NCI-H2107 (cell line): ENCODE measurements at regions not wholly inside any gene's neighbourhood (a gene's known extent, or its start where the extent isn't known, plus 50 kb on each side); places are given as distances from the start of the nearest gene placed in this dataset.
"Not testable (repeated sequence)": the region's sequence is repeated elsewhere in the genome, so short reads cannot be mapped to it uniquely, and the experiment has no call there.

Source experiments
- DNase-seq: peaks from one replicate; lab custom pipeline; 2025; lab: John Stamatoyannopoulos, UW

DNA sequence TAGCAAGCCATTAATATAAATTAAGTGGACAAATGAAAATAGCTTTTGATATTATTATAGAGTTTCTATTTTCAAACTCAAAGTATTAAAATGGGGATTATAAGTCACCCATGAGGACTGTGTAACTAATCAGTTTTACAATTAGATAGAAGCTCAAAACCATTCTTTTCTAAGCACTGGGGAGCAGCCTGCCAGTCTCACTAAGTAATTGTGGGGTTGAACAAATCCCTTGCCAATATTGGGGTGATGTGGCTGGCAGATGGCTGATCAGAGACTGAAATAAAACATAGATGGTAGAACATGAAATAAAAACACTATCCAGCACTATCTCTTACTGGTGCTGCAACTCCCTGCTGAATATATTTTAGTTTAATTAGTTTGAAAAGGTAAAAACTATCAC lies 353.2 kb downstream of the FLRT2 start:
- DNase-seq, result no peak

DNA sequence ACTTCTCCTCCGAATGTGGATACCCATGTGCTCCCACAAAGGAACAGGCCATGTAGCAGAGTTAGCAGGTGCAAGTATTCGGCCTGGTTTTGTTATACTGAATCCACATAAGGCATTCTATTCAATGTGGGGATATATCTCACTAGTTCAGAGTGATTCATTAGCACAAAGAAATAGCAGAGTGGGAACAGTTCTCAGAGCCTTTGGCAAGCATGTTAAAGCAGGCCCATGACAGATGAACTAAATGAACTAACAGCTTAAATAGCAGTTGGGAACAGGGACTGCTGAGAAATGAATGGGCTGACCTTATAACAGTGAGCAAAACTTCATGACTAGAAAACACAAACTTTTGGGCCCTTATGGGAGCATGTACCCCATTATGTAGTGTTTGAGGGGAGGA lies 352.0 kb downstream of the FLRT2 start:
- no peak for DNase-seq

DNA sequence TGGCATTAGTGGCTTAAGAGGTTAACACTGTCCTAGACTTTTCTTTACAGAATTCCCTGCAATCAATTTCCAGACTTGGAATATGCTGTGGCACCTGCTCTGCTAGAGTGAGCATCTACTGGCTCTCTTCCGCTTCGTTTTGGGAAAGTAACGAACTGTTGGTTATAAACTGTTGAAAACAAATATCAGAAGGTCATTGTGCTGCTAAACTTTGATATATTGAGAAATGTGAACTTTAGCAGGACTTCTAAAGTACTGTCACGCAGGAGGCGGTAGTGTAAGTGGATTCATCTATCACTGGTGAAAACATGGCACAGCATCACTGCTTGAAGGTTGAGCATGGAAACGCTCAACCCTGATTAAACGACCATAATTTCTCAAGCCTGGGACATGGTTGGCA lies 348.9 kb downstream of the FLRT2 start:
- no peak for DNase-seq

DNA sequence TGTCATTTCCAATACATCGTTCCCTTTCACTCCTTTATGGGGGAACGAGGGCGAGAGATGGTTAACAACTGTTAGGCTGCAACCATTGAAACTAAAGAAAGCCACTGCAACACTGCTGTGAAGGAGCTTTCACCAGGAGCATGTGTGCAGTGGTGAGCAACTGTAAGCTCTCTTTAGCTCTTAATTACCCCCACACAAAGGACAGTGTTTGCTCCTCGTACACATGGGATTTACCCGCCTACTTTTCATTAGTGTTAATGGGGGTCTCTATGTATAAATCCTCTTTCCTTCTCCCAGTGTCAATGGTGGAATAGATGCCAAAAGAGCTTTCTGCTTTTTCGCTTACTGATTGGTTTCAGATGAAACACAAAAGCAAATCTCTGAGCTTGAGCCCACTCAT lies 343.1 kb downstream of the FLRT2 start:
- peak; percentile 65 for DNase-seq

DNA sequence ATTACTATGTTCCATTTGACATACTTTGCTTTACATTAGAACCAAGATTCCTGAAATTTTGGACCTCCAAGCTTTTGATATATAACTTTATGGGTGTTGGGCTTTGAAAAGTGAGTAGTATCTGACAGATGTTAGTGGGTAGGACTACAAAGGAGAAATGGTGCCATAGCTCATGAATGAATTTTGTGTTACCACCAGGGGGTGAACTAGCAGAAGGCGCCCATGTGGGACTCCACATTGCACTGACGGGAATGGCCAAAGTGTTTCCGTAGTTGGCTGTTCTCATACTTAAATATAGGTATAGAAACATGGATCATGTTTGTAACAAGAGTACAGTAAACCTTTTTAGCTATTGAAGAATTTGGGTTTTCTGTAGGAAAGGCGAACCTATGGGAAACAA lies 337.5 kb downstream of the FLRT2 start:
- no peak for DNase-seq

DNA sequence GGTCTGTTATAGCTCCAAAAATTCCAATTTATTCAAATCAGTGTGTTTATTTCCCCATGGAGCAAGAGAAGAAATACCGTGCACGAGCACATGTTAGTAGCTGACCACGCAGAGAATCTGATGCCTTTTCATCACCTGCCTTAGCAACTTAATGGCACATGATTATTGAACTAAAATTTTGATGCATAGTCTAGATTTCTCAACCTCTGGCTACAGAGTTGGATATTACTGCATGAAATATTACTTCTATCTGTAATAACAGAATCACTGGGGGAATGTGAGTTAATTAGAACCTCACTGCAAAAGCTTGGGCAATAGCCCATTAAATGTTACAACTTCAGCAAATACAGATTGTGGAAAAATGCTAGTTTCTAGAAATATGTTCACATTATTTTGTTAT lies 335.8 kb downstream of the FLRT2 start:
- DNase-seq, result no peak

DNA sequence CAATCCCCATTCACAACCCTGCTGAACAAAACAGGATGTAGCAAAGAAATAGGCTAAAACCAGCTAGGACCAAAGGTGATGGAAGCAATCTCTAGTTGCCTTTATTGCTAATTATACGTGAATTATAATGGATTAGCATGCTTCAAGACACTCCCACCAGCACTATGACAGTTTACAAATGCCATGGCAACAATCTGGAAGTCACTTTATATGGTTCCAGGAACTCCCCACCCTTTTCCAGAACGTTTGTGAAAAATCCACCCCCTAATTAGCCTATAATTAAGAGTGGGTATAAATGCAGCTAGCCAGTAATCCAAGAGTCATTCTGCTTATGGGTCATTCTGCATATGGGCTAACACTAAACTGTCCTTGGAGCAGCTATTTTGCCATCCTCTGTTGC lies 328.7 kb downstream of the FLRT2 start:
- DNase-seq, result no peak

DNA sequence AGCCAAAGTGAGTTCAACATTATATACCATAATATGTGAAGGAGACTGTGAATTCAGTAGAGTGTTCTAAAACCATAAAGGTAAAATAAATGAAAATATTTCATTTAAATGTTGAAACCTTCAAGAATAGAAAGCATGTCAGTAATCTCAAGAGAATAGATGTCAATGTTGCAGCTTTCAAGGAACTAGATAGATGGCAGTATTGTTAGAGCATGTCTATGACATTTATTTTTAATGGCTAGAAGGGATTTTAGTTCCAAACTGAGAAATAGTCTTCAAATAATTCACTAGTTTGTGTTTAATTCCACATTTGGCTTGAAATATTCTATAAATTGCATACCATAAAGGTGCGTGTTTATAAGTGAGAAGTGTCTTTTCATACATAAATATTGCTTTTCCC lies 326.5 kb downstream of the FLRT2 start:
- no peak for DNase-seq

DNA sequence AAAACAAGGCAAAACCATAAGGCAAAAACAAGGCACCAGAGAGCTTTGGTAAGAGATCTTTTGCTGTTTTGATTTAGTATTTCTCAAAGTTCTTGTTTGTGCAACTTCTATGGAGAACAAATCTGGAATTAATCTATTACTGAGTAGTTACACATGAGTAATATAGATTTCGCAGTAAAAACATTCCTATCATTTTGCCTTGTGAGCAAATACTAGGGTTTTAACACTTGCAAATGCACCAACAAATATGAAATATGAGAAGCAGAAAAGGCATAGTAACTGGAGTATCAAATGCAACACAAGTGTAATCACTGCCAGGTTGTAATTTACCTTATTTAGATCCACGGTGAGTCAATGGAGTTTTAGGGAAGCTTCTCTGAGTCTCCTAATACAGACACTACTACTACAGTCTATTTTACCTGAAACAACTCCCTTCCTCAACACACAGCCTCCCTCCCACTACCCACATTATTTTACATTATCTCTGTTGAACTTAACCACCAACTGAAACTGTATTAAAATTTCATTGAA lies 324.1 kb downstream of the FLRT2 start:
- DNase-seq, result no peak

DNA sequence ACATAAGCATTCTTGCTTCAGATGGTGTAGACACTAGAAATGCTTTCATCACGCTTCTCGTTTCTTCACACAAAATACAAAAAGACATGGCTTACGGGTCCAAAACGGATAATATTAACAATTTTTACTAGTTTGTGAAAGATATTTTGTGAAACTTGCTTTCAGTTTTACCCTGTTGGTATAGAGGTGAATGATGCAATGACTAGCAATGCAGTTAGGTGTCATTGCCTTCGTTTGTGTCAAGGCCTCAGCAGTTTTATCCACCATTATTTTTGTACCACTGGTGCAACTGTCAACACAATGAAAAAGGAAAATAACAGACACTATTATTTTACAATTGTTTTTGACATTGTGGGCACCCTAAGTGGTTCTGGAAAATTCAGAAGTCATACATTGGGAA lies 323.0 kb downstream of the FLRT2 start:
- DNase-seq, result no peak

DNA sequence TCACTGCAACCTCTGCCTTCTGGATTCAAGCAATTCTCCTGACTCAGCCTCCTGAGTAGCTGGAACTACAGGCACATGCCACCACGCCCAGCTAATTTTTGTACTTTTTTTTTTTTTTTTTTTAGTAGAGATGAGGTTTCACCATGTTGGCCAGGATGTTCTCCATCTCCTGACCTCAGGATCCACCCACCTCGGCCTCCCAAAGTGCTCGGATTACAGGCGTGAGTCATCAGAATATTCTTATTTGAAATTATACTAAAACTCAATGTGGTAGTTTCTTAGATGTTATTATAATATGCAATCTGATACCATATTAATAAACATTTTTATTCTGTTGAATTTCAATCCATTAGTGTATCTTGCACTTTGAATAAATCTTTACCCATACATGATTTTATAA lies 322.2 kb downstream of the FLRT2 start:
- DNase-seq, result not testable (repeated sequence)

DNA sequence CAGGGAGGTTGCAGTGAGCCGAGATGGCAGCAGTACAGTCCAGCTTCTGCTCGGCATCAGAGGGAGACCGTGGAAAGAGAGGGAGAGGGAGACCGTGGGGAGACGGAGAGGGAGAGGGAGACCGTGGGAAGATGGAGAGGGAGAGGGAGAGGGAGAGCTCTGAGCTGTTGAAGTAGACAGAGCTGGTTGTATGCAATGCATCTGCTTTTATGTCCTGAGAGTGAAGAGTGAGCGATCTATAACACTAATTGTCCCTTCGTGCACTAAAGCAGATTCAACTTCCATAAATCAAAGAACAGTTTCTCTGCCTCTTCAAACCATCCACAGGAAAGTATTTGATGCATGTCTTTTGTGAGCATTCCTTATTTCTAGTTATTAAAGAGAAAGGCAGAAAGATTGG lies 300.6 kb downstream of the FLRT2 start:
- not testable (repeated sequence) for DNase-seq

DNA sequence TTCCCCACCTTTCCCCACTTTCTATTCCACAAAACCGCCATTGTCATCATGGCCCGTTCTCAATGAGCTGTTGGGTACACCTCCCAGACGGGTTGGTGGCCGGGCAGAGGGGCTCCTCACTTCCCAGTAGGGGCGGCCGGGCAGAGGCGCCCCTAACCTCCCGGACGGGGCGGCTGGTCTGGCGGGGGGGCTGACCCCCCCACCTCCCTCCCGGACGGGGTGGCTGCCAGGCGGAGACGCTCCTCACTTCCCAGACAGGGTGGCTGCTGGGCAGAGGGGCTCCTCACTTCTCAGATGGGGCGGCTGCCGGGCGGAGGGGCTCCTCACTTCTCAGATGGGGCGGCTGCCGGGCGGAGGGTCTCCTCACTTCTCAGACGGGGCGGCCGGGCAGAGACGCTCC lies 299.7 kb downstream of the FLRT2 start:
- DNase-seq, result not testable (repeated sequence)

DNA sequence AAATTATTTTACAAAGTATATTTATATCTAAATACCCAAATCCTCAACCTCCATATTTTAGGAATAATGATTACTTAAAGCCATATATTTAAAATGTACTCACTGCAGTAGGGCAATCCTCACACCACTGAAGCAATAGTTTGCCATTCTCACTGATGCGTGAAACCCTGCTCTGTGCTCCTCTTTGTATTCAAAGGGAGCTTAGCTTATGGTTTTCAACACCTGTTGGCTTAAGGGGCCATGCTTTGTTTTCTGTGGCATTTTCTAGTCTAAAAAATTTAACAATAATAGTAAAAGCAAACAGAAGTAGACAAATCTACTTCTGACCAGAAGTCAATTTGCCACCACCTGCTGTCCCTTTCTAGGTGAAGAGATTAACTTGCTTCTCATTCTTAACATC lies 294.6 kb downstream of the FLRT2 start:
- peak; percentile 72 for DNase-seq

DNA sequence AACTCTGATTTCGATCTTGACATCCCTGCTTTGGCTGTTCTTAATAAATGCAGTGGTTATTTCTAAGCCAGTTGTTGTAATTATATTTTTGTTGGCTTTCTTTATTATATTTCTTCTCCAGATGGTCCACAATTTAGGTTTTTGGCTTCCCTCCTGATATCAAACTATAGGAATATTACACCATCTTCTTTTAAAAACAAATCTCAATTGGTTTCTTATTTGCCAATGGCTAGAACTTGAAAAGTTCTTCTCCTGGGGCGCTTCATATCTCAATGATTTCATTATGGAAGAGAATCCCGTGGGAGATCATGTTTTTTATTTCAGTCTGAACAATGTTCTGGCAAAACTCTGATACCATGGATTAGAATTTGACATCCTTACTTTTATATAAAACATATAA lies 292.3 kb downstream of the FLRT2 start:
- DNase-seq, result no peak

DNA sequence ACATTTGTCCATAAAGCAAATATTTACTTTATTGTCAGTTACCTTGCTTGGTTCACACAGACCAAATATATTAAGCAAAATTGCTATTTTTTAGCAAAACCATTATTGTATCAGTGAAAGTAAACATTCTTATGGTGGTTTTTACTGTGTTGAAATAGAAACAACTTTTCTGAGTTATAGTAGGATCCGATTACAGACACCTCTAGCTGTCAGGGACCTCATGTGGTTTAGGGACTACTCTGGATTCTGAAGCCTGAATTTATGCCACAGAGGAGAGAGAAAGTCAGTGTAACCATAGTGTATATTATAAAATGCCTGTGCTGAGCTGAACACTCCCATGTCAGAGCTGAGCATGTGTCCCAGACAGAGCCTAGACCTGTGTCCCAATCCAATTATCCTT lies 287.5 kb downstream of the FLRT2 start:
- DNase-seq, result no peak

DNA sequence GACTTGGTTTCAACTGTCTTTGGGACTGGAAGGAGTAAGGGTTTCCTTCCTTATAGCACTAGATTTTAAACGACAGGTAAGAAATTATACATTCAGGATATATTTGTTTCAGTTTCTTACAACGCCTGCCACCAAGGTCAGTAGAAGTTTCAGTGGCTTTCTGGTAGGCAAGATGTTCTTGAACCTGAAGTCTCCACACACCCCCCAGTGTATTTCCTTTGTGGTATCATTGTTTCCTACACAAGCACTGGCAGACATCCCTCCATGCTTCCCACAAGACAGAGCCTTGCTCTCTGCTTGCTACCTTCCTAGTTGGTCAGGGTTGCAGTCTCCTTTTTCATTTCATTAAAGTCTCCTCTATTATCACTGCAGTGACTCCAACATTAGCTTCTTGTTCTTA lies 283.1 kb downstream of the FLRT2 start:
- DNase-seq, result no peak

DNA sequence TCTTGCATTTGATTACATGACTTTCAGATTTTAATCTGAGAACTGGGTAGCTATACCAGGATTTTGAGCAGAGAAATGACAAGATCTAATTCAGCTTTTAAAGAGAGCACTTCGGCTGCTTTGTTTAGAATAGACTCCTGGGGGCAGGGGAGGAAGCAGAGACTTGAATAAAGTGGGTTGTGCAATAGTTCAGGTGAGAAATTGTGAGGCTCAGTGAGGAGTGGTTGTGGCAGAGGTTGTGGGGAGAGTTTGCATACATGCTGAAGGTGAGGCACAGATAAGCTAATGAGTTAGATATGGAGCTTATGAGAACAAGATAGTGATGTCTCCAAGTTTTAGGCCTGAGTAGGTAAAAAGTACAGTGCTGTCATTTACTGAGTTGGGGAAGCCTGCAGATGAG lies 281.4 kb downstream of the FLRT2 start:
- peak; percentile 9 for DNase-seq

DNA sequence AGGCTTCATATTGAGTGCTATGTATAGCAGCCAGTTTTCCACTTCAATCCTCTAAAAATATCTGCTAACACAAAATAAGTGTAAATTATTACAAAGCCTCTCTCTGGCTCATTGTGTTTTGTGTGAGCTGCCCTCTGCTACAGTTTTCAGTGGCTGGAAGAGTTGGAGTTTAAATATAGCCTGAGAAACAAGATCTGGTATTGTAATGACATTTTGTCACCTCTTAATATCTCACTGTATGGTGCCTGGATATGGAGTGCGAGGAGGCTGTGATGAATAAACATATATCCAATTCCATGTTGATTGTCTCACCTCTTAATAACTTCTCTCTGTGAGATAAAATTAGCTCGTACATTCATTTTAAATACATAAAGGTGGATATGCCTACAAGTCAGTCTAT lies 269.7 kb downstream of the FLRT2 start:
- no peak for DNase-seq

DNA sequence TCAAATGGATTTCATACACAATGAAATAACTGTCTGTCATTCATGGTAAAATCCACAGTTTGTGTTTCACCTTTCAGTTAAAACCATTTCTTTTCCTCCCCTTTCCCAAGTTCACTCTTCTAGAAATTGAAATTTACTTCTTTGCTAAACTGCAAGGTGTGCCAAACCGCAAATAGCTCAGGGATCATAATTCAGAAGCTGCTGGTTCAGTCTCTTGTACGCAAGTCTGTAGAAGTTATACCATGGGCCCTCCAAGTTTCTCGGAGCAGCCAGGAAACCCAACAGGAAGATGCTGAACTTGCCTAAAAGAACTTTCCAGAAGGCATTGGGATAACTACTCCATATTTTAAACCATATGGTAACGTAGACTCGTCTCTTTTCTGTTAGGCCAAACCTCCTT lies 268.9 kb downstream of the FLRT2 start:
- DNase-seq, result no peak

DNA sequence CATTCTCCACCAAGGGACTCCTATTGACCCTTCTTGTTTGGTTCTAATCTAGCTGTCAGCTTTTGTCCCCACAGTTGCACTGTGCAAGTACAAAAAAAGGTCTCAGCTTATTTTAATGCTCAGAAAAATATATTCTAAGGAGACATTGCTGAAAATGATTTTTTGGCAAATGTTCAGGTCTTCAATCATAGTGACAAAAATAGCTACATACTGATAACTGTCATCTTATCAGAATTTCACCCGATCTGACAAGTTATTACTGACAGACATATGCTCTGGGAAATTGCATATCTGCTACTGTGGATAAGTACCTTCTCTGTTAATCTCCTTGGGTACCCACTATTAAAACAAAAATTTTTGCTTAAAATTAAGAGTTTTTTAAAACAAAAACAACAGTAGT lies 263.6 kb downstream of the FLRT2 start:
- DNase-seq, result no peak

DNA sequence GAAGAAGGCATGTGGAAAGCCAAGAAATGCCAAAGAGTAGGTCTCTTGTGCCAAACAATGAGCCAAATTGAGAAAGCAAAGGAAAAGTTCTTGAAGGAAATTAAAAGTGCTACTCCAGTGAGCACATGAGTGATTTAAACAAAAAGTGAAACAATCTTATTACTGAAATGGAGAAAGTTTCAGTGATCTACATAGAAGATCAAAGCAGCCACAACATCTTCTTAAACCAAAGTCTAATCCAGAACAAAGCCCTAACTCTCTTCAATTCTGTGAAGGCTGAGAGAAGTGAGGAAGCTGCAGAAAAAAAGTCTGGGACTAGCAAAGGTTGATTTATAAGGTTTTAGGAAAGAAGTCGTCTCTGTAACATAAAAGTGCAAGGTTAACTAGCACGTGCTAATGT lies 259.6 kb downstream of the FLRT2 start:
- no peak for DNase-seq

DNA sequence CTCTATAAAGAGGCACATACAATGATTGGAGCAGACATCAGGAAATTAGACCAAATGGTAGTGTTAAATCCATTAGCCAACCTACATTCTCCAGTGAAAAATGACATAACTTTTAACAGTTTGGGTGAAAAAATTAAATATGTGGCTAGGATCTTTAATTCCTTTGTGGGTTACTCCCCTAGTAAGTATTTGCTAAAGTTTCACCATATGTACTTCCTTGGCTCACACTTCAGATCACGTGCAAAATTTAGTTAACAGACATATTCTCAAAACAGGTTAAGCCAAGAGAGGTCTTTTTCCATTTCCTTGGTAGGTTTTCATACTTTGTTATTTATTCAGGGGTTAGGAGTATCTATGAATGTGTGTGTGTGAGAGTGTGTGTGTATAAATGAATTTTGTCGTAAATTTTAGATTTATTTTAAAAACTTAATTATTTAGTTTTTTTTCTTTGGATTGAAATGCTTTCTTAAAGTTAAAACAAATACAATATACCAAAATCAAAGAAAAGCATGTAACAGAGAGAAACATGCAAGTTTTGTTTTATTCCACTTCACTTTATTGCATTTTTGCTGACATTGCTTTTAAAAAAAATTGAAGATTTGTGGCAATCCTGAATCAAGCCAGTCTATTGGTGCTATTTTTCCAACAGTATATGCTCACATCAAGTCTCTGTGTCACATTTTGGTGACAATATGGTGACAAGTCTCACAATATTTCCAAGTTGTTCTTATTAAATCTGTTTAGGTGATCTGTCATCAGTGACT lies 258.7 kb downstream of the FLRT2 start:
- DNase-seq, result no peak

DNA sequence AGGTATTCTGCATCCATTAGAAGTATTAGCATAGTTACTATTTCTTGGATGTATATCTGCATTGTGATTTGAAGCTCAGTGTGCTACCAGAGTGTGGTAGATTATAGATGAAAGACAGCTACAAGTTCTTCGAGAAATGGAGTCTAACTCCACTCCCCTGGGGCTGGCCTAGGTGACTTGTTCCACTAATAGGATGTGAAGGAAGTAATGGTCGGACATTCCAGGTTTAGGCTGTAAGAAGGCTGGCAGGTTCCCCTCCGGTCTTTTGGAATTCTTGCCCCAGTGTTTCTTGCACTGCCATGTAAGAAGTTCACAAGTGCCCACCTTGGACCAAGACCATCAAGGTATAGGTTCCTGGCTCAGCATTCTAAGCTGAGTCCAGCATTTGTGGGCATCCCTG lies 236.4 kb downstream of the FLRT2 start:
- DNase-seq, result no peak
